Mesenchymal stem cell (in vitro differentiated cells and primary cell): ENCODE measurements at regions not wholly inside any gene's neighbourhood (a gene's known extent, or its start where the extent isn't known, plus 50 kb on each side); places are given as distances from the start of the nearest gene placed in this dataset.

Experiments
- DNase-seq: peaks from one replicate; pipeline ENCODE4 v3.0.0-alpha.2; 2013
- H2AFZ ChIP-seq: one replicate; pipeline ENCODE4 v1.6.1; 2013; ENCODE audit warnings: low read depth, mild to moderate bottlenecking, control low read depth, inconsistent platforms, low read length, moderate library complexity
- H2AK5ac ChIP-seq: 2 replicates; pipeline ENCODE4 v1.6.1; 2013; ENCODE audit warnings: low read length, moderate library complexity, mild to moderate bottlenecking, inconsistent platforms; ENCODE audit not compliant: severe bottlenecking
- H2BK120ac ChIP-seq: one replicate; pipeline ENCODE4 v1.6.1; 2013; ENCODE audit warnings: low read depth, mild to moderate bottlenecking, inconsistent platforms, low read length, moderate library complexity
- H2BK12ac ChIP-seq, 2 experiments: one replicate each; pipeline ENCODE4 v1.6.1; 2013; ENCODE audit warnings: inconsistent platforms in 2 of 2, low read length in 2 of 2, mild to moderate bottlenecking in 2 of 2, moderate library complexity in 2 of 2, control low read depth in 1 of 2
- H2BK15ac ChIP-seq: one replicate; pipeline ENCODE4 v1.6.1; 2013; ENCODE audit warnings: mild to moderate bottlenecking, low read depth, inconsistent platforms; ENCODE audit not compliant: poor library complexity, severe bottlenecking
- H2BK5ac ChIP-seq: 2 replicates; pipeline ENCODE4 v1.6.1; 2013; ENCODE audit warnings: low read depth, mild to moderate bottlenecking, low read length, control low read depth, inconsistent platforms; ENCODE audit not compliant: poor library complexity, severe bottlenecking
- H3K14ac ChIP-seq, 2 experiments: one replicate each; pipeline ENCODE4 v1.6.1; 2013; ENCODE audit warnings: inconsistent platforms in 2 of 2, low read length in 2 of 2, control low read depth in 1 of 2, mild to moderate bottlenecking in 1 of 2, moderate library complexity in 1 of 2
- H3K18ac ChIP-seq, 2 experiments: one replicate each; pipeline ENCODE4 v1.6.1; 2013; ENCODE audit warnings: inconsistent platforms in 2 of 2, low read length in 2 of 2, control low read depth in 1 of 2, low read depth in 1 of 2, mild to moderate bottlenecking in 1 of 2
- H3K23ac ChIP-seq, 2 experiments: one replicate each; pipeline ENCODE4 v1.6.1; 2013; ENCODE audit warnings: inconsistent platforms in 2 of 2, low read length in 2 of 2, mild to moderate bottlenecking in 2 of 2, moderate library complexity in 2 of 2, control low read depth in 1 of 2
- H3K27ac ChIP-seq: 2 replicates; pipeline ENCODE4 v1.5.1; 2013; ENCODE audit warnings: mild to moderate bottlenecking, moderate library complexity, low read length, control low read depth, inconsistent platforms; ENCODE audit not compliant: poor library complexity, severe bottlenecking
- H3K27me3 ChIP-seq, 2 experiments: 2 replicates each; pipeline versions ENCODE4 v1.6.1 to v1.7.0; 2013; ENCODE audit warnings: low read length in 2 of 2, mild to moderate bottlenecking in 2 of 2, moderate library complexity in 2 of 2, control low read depth in 1 of 2, inconsistent platforms in 1 of 2; ENCODE audit not compliant: control insufficient read depth in 1 of 2, insufficient read depth in 1 of 2
- H3K36me3 ChIP-seq, 2 experiments: 2 replicates each; pipeline versions ENCODE4 v1.6.1 to v1.7.0; 2013; ENCODE audit warnings: low read length in 2 of 2, control low read depth in 1 of 2, inconsistent platforms in 1 of 2, low read depth in 1 of 2, mild to moderate bottlenecking in 1 of 2; ENCODE audit not compliant: insufficient read depth in 2 of 2, control insufficient read depth in 1 of 2
- H3K4ac ChIP-seq, 2 experiments: one replicate each; pipeline ENCODE4 v1.6.1; 2013; ENCODE audit warnings: inconsistent platforms in 2 of 2, low read length in 2 of 2, mild to moderate bottlenecking in 2 of 2, moderate library complexity in 2 of 2, control low read depth in 1 of 2, low read depth in 1 of 2
- H3K4me1 ChIP-seq: 2 replicates; pipeline ENCODE4 v1.6.1; 2013; ENCODE audit warnings: low read depth, low read length, control low read depth; ENCODE audit not compliant: control insufficient read depth, insufficient read depth
- H3K4me2 ChIP-seq: 2 replicates; pipeline ENCODE4 v1.6.1; 2013; ENCODE audit warnings: low read length, mild to moderate bottlenecking, inconsistent platforms; ENCODE audit not compliant: poor library complexity, severe bottlenecking
- H3K4me3 ChIP-seq, 2 experiments: 2 replicates each; pipeline versions ENCODE4 v1.5.1 to v1.7.0; 2013; ENCODE audit warnings: low read length in 2 of 2, mild to moderate bottlenecking in 2 of 2, control low read depth in 1 of 2, low read depth in 1 of 2; ENCODE audit not compliant: insufficient read depth in 1 of 2
- H3K79me1 ChIP-seq: replicated peaks from 2 replicates; pipeline ENCODE4 v1.6.1; 2013; ENCODE audit warnings: mild to moderate bottlenecking, control low read depth, low read length, inconsistent platforms; ENCODE audit not compliant: poor library complexity, severe bottlenecking
- H3K9ac ChIP-seq: 2 replicates; pipeline ENCODE4 v1.7.0; 2013; ENCODE audit warnings: mild to moderate bottlenecking, low read length, moderate library complexity
- H3K9me3 ChIP-seq: 2 replicates; pipeline ENCODE4 v1.7.0; 2013; ENCODE audit warnings: mild to moderate bottlenecking, low read length; ENCODE audit not compliant: control insufficient read depth
- H4K8ac ChIP-seq: one replicate; pipeline ENCODE4 v1.6.1; 2013; ENCODE audit warnings: inconsistent platforms, mild to moderate bottlenecking, low read length, moderate library complexity
- H4K91ac ChIP-seq: one replicate; pipeline ENCODE4 v1.6.1; 2013; ENCODE audit warnings: mild to moderate bottlenecking, low read length, inconsistent platforms
- WGBS: methylation state at CpG from one replicate; pipeline ENCODE4 v1.1.7; 2013; ENCODE audit warnings: mixed read lengths; 5-methylcytosine and 5-hydroxymethylcytosine counted together

DNA sequence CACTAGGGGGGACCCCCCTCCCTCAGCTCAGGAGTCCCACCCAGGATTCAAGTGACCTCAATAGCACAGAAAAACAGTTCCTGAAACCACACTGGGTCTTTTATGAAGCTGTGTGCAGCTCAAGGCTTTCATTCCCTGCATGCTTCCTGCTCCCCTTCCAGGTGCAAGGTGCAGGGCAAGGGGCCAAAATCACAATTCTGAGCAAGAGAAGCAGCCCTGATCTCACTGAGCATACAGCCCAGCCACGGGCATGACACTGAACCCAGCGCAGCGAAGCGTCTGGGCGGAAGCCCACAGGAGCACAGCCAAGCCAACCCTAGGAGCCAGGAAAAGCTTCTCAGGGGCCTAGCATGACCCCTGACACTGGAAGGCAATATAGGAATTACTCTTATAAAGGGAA lies 62.9 kb downstream of the IRX2 start:
- Histone ChIP-seq H3K9ac (no peak overlapping the region), H3K36me3 (no peaks in the 10 kb centered on the region), H3K27me3 (no peaks in the 10 kb centered on the region), H3K9me3 (peaks cover 12% of the 10 kb centered on the region), H3K23ac (no peak overlapping the region), H3K14ac (no peak overlapping the region), H2BK120ac (no peak overlapping the region), H4K91ac (no peak overlapping the region), H2AK5ac (no peak overlapping the region), H2BK12ac (no peak overlapping the region), H4K8ac (no peak overlapping the region), H3K4me3 (no peak overlapping the region), H3K79me1 (no peaks in the 10 kb centered on the region), H2AFZ (no peak overlapping the region), H3K4me1 (no peaks in the 10 kb centered on the region), H3K18ac (no peak overlapping the region), H3K4ac (no peak overlapping the region), H3K4me2 (no peak overlapping the region), H2BK15ac (no peak overlapping the region), H3K27ac (no peak overlapping the region), H2BK5ac (no peak overlapping the region)
- no peak for DNase-seq
- 85% methylated on average over 5 of the region's 5 CpGs for WGBS

DNA sequence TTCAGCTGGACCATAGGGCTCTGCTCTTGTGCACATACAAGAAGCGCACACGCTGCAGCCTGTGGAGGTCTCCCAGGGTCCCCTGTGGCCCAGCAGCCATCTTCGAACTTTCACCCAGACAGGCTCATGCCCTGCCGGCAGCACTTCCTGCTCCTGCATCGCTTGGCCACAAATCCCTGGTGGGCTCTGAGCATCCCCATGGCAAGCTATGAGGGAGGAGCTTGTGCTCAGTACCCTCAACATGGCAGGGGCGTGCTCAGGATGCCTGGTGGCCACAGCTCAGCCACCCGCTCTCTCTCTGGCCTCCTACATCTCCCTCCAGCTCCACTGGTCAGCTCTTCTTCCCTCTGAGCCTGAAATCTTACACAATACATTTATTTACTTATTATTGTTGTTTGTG lies 63.7 kb downstream of the IRX2 start:
- Histone ChIP-seq H4K91ac (no peak overlapping the region), H3K23ac (no peak overlapping the region), H3K4me2 (no peak overlapping the region), H3K4me1 (no peaks in the 10 kb centered on the region), H3K14ac (no peak overlapping the region), H2BK12ac (no peak overlapping the region), H2AFZ (no peak overlapping the region), H3K4me3 (no peak overlapping the region), H3K27me3 (no peaks in the 10 kb centered on the region), H2AK5ac (no peak overlapping the region), H4K8ac (no peak overlapping the region), H3K9me3 (peaks cover 12% of the 10 kb centered on the region), H3K36me3 (no peaks in the 10 kb centered on the region), H2BK120ac (no peak overlapping the region), H2BK5ac (no peak overlapping the region), H3K9ac (no peak overlapping the region), H2BK15ac (no peak overlapping the region), H3K79me1 (no peaks in the 10 kb centered on the region), H3K18ac (no peak overlapping the region), H3K4ac (no peak overlapping the region), H3K27ac (no peak overlapping the region)
- no peak for DNase-seq
- WGBS = 73% methylated on average over 6 of the region's 7 CpGs

DNA sequence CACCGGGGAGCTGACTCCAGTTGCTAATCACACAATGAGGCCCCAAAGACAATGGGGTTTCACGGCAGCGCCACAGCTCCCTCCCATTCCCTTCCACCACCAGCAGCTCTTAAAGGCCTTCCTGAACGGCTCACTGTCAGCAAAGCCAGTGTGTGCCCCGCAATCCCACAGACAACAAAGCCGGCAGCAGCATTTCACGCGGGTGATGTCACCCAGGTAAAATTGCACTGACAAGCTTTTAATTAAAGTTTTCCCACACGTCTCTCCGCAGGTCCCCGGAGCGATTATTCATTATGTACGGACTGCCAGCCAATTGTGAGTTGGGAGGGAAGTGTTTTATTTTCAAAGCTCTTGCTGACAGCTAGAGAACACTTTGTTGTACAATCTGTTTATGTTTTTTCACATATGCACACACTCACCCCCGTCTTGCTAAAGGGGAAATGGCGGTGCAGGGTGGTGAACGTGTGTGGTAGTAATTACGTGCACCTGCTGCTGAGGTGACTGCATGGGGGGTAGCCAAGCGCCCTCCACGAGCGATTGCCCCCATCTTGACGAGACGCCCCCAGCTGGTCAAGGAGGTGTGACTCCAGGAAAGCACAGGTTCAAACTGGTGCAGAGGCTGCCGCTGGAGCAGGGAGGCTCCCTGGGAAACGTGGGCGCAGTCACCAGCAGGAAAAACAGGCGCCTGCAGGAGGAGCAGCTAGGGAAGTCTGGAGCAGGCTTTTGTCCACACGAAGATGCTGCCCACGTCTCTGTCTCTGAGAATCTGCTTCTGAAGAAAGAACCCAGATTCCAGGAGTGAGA lies 65.0 kb downstream of the IRX2 start:
- H3K36me3 ChIP-seq = no peaks in the 10 kb centered on the region
- no peak overlapping the region for H4K8ac ChIP-seq
- H2AK5ac ChIP-seq = no peak overlapping the region
- H2BK5ac ChIP-seq = no peak overlapping the region
- H3K4me2 ChIP-seq = no peak overlapping the region
- no peaks in the 10 kb centered on the region for H3K4me1 ChIP-seq
- no peak overlapping the region for H3K4ac ChIP-seq
- no peak overlapping the region for H2BK12ac ChIP-seq
- no peak overlapping the region for H2BK15ac ChIP-seq
- H3K14ac ChIP-seq = no peak overlapping the region
- H4K91ac ChIP-seq = no peak overlapping the region
- no peak overlapping the region for H3K27ac ChIP-seq
- H2AFZ ChIP-seq = no peak overlapping the region
- H3K23ac ChIP-seq = no peak overlapping the region
- H3K9ac ChIP-seq = no peak overlapping the region
- no peak overlapping the region for H2BK120ac ChIP-seq
- H3K79me1 ChIP-seq = no peaks in the 10 kb centered on the region
- WGBS = 63% methylated on average over 25 of the region's 28 CpGs
- peaks cover 5% of the 10 kb centered on the region for H3K9me3 ChIP-seq
- H3K4me3 ChIP-seq = no peak overlapping the region
- H3K18ac ChIP-seq = no peak overlapping the region
- peaks cover 0 to 3% of the 10 kb centered on the region in 2 experiments for H3K27me3 ChIP-seq
- no peak for DNase-seq

DNA sequence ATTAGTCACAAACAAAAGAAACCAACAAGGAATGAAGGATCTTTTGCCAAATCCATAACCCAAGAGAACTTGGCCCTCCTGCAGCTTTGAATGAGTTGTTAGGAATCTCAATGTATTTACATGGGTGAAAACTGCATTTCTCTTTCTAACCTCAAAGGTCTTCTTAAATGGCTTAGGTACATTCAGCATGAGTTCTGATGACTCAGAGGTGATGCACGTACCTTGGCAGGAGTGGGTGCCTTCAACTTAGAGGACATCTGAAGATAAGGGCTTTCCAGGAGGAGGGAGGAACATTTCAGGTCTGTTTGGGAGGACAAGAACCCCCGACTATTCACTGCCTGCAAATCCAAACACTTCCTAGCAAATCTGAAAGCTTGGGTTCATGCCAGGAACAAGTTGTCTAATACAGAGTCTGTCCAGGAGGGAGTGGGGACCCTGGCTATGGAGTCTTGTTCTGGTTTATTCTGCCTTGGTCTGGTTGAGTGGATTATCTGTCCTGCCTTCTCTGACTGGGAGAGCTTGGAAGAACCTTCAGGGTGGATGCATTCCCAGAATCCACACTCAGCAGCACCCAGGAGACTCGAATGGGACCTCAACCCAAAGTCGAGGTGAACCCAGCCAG lies 65.7 kb downstream of the IRX2 start:
- Histone ChIP-seq H3K36me3 (no peaks in the 10 kb centered on the region), H3K18ac (no peak overlapping the region), H3K4ac (no peak overlapping the region), H3K27ac (no peak overlapping the region), H3K4me2 (no peak overlapping the region), H2BK12ac (no peak overlapping the region), H2BK15ac (no peak overlapping the region), H2AK5ac (no peak overlapping the region), H3K79me1 (no peaks in the 10 kb centered on the region), H4K8ac (no peak overlapping the region), H3K9me3 (no peaks in the 10 kb centered on the region), H3K14ac (no peak overlapping the region), H2AFZ (no peak overlapping the region), H4K91ac (no peak overlapping the region), H3K9ac (no peak overlapping the region), H3K23ac (no peak overlapping the region), H3K27me3 (peaks cover 0 to 6% of the 10 kb centered on the region in 2 experiments), H2BK5ac (no peak overlapping the region), H3K4me3 (no peak overlapping the region), H3K4me1 (no peaks in the 10 kb centered on the region), H2BK120ac (no peak overlapping the region)
- WGBS = 67% methylated on average over 3 of the region's 4 CpGs
- DNase-seq = no peak
